GM04504 (cell line): ENCODE measurements at regions not wholly inside any gene's neighbourhood (a gene's known extent, or its start where the extent isn't known, plus 50 kb on each side); places are given as distances from the start of the nearest gene placed in this dataset.

Experiments
- DNase-seq: peaks from one replicate; pipeline ENCODE4 v3.0.0-alpha.2; 2012; ENCODE audit warnings: low read depth

DNA sequence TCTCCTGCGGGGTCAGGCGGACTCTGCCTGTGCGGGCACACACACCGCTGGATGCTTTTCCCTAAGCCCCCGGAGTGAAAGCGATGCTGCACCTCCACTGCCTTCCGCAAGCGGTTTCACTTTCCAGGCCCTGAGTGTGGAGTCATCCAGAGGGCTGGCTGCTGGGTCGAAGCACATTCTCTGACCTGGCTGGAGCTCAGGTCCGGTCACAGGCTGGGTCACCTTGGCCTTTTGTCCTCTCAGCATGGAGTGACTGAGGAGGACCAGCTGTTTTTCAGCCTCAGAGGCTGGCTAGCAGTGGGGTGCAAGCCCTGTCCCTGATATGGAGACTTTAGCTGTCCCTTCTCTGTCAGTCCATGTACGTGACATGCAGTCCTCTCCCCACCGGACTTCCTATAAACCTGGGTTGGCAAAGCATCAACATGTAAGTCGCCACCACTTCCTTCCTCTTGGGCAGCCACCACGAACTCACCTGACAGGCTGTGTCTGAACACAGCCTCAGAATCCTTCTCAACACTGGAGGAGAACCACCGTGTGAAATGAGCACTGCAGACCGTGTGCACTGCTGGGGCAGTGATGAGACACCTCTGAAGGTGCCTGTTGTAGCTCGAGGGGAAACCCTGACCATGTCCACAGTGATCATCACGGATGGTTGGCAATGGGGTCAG is 51.3 kb downstream of the GADD45G start:
- no peak for DNase-seq

DNA sequence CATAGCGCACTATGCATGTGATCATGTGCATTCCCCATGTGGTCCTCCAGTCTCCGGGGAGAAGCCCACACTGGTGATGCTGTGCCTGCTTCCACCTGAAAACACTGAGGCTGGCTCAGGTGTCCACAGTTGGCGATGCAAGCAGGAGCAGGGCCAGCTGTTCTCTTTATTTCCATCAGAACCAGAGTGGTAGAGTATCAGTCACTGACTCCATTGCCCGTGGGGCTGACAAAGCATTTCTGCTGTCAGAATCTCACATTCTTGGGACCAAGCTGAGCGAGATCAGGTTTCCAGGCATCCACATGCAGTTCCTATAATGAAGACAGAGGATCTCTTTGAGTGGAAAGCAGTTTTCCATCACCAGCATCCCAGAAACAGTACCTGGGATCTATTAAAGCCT is 52.5 kb downstream of the GADD45G start:
- DNase-seq: no peak

DNA sequence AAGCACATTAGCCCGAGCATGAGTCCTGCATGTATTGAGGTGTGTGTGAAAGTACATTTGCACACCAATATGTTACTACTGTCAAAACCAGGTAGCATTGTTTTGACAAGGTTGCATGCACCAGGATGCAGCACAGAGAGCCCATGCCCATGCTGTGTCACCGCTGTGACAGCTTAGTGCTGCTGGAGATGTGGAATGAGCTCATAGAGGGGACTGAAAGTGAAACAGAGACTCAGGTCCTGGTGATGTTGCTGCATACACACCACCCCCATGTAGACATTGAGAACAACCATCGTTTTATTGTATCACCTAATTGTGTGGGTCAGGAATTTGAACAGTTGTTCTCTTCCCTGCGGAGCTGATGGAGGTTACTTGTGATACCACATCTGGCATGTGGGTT is 53.0 kb downstream of the GADD45G start:
- DNase-seq: no peak

DNA sequence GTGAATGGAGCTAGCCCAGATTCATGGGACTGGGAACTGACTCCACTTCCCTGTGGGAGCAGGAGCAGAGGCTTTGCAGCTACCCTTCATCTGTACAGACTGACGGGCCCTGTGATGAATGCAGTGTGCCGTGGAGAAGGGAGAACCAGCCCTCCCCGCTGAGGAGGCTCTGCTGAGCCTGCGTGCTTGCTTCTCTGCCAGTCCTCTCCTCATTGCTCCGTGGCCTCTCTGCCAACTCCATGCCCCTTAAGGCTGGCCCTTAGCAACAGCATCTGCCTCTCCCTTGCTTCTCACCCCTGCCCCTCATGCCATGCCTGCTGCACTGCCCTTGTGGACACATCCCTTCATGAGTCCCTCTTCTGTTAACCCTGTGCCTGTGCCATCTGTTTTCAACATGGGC is 53.6 kb downstream of the GADD45G start:
- no peak for DNase-seq

DNA sequence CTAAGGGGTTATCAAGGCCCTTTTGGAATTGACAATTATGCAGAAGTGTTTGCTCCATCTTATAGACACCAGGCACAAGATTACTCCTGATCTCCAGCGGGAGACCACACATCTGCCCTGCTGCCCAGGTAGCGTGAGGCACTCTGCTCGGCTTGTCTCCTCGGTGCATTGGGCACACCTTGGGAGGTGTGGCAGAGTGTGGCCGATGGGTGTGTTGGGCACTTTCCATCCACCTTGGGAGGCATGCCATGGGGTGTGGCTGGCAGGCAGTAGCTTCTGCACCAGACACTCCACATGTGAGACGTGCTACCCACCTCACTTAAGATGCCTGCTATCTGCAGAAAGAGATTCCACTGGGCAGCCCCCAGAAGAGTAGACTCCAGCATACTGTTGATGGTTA is 54.1 kb downstream of the GADD45G start:
- DNase-seq: no peak

DNA sequence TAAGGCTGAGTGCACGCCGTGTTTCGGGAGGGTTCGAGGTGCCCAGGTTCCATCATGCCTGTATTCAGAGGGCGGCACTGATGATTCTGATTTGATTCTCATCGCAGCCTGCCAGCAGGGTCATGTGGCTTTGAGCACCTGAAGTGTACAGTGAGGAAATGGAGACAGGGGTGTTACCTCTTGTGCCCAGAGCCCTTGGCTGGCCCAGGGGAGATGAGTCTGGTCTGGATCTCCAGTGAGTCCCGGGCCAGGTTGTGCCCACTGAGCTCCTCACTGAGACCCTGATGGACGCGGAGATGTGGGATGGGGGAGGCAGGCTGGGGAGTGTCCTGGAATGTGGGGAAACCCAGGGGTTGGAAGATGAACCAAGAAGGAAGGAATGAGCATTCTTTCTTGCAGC is 54.7 kb downstream of the GADD45G start:
- DNase-seq: no peak

DNA sequence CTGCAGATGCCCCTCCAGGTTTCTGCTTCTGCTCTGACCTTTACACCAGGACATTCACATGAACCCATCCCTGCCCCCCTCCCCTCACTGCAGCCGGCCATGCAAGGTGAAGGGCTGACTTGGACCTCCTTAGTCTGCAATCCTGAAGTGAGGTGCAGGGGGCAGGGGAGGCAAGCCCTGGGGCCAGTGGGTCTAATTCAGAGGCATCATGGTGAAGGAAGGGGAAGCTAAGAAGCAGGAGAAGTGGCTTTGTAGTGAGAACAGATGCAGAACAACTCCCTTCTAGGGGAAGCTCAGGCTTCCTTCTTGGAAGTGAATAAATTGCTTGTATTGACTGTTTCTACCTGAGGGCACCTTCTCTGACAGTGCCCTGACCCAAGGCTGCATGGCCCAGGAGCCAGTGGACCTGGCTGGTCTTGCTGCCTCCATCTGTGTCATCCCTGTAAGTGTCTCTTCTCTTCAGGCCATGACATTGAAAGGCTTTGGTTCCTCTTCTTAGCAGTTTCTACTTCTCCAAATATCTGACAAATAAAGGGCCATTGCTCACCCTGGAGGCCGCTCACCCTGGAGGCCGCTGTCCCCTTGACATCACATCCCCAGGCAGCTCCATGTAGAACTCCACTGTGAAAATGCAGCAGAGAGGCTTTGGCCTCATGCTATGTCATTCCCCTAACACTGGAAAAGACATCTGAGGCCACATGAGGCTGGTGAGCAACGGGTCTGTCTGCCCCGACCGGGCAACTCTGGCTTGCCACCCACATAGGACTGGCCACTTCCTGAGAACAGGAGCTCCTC is 55.3 kb downstream of the GADD45G start:
- no peak for DNase-seq

DNA sequence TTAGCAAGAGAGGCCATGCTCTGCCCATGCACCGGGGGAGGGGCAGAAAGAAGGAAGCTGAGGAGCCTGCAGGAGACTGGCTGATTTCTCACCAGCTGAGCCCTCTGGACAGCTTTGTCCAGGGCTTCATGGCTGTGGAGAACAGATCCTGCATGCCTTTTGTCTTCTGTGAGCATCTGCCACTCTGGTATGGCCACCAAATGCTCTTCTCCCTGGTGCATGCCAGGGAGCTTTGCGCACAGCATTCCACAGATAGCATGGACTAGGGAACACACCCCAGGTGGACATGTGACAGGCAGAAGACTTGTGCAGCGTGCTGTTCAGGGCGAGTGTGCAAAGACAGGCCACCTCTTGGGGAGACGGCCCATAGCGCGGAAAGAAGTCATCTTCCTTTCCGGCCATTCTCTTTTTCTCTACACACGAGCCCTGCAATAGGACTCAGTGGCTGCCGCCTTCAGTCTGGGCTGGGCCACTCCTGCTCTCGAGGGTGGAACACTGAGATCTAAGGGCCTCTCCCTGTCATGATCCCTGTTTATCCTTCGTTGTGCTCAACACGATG is 56.7 kb downstream of the GADD45G start:
- DNase-seq: no peak

DNA sequence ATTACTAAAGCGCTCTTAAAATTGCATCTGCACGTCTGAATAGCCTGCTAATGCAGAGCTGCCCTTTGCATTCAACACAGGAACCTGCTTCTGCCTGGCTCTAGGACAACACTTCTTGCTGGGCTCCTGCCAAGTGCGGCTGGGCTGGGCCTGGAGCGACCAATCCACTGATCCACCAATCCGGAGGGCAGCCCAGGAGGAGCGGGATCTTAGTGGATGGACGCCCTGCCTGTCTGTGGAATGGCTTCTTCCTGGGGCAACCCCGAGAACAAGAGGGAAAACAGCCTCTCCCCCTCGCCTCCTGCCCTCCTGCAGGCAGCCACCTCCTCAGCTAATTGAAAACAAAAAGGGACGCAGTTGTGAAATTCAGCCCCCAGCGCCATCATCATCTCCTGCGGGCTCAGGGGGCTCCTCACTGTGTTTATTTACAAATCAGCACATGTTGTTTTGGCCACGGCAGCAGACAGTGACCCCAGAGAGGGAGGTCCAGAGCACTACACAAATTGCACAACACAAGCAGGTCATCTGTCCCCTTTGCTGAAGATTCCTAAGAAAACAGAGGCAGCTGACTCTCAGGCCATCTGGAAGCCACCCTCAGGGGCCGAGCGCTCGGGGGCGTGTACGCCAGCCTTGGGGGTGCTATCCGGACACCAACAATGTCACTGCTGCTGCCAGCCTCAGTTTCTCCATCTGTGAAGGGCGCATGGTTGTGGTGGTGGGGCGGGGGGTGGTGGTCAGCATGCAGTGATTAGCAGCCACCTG is 57.3 kb downstream of the GADD45G start:
- DNase-seq: peak; percentile 78

DNA sequence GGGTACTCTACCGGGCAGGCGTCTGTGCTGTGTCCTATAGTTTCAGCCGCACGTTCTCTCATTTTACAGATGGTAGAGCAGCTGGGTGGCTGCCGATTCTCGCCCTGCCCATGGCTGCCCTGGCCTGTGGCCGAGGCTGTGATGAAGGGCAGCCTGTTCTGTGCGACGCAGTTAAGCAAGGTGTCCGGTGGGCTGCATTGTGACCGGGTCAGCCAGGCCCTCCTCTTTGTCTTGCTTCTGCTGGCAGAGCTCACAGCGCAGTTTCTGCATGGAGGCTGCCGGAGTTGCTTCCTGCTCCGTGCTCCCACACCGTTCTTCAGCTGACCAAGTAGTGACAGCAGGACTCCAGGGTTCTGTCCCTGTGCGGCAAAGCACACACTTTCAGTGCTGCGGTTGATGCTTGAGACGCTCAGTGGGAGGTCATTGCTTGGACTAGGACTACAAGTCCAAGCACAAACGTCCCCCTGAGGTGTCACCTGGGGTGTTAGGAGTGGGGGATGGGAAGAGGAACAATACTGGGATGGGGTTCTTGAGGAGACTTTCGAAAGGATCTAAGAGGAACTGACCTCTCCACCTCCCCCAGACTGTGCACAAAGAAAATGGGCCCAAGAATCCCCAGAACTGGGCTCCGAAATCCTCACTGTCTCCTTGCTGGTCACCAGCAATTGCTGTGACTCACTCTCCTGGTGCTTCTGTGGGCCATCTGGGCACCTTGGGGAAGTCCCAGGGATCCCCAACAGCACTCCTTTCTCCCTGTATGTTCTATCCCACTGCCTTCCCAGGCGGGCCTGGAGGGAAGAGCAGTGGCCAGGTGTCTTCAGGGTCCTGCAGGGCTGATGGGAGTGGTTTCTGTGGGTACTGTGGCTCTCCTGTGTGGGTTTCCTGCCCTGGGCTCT is 58.2 kb downstream of the GADD45G start:
- DNase-seq: no peak

DNA sequence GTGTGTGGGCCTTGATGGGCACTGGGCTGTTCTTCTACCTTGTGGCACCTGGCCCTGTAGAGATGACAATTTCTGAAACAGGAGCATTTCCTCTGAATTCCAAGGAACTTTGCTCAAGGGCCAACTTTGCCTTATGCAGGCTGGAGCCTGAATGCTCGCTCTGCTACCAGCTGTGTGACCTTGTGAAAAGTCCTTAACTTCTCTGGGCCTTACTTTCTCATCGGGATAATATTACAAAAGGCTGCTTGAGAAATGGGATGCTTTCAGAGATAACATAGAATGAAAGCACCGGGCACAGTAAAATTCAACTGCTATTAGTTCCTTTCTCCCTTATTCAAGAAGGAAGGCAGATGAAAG is 58.8 kb downstream of the GADD45G start:
- no peak for DNase-seq

DNA sequence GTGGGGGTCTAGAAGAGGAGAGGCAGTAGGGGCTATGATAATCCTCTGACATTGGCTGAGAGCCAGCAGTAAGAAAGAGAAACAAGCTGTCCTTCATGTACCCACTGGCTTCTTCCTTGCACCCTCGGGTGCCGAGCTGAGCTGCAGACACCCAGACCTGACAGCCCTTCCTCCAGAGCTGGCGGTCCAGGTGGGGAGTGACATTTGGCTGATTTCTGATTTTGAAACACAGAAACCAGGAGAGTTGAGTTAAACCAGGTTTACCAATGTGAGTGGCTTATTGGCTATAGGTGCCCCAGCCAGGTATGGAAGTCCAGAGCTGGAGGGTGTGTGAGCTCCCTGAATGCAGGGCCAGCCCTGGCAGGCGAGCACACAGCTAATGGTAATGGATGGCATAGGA is 59.2 kb downstream of the GADD45G start:
- no peak for DNase-seq

DNA sequence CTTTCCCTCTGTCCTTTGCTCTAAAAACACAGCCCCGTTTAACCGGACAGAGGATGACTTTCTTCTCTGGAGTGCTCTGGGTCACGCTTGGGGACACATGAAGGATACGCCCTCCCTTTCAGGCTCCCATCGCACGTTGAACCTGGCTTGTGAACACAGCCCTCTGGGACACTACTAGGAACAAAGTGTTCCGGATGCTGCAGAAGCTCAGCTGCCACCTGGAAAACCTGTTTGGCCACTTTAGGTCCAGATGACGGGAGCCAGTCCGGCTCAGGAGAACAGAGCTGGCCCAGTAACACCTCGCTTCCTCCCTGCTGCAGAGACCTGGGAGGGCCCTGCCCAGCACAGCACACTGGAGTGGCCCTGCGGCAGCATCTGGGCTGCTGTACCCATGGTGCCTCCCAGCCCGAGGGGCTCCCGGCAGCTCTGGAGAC is 60.1 kb downstream of the GADD45G start:
- no peak for DNase-seq

DNA sequence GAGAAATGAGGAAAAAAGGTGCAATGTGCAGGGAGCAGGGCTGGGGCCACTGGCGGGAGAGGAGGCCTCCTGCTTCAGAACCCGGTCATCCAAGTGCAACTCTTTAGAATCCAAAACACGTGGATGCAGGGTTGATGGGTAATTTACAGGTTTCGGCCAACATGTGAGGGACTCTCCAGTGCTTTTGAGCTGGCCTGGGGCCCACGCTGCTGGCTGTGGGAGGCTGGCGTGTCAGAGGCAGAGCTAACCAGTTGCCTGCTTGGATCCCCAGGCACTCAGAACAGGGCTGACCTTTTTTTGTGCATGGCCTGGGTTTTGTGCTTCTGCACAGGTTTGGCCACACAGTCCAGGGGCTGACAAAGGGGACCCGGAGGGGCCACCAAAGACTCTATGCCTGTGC is 61.6 kb downstream of the GADD45G start:
- no peak for DNase-seq

DNA sequence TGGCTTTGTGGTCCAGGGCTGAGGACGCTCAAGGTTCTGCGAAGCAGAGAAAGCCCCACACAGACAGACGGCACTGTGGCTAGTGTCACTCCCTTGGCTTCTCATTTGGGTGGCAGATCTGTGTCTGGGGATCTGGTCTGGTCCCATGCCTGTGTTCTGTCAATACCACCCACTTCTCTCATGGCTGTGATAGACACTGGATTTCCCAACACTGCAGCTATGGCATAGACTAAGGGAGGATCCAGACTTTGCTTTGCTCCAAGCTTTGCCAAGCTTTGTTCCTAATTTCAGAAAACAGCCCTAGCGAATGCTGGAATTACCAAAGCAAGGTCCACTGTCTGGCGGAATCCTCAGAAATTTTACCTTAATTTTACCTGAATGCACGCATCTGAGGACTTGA is 62.1 kb downstream of the GADD45G start:
- DNase-seq: no peak

DNA sequence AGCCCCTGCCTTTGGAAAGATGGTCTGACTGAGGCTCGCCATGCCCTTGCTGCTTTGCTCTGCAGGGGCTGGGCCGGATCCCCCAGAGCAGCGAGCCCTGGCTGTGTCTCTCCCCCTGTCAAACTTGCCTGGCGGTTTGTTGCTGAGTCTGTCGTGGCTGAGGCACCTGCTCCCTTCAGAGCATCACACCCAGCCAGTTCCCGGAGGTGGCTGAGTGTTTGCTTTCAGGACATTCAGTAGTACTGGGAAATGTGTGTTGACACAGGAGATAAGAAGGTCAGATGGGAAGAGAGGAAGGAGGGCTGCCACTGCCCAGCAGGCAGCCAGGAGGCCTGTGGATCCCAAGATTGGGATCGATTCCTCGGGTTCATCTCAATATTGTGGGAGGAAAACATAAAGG is 62.9 kb downstream of the GADD45G start:
- DNase-seq: no peak

DNA sequence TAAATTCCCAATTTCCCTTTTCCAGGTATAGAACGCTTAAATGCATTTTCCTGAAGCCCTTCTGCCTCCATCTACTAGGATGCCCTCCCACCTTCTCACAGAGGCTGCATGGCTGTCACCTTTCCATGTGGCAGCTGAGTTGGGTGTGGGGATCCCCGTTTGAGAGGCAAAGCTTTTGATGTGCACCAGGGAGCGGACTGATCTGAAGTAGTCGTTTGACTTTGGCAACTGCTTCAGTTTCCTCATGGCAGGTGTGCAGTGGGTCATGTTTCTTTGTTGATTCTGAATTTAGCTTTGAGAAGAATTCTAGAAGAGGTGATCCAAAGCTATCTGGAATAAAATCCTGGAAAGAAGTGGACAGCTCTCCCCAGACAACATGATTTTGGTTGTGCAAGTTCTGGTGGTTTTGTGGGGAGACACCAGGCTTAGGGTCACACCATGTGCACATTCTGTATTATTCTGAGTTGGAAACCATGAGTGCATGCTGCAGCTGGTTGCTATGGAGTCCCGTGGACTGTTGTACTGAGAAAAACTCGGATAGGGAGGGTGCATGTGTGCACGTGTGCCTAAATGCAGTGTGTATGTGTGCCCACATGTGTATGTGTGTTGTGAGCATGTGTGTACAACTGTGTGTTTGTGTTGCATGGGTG is 63.5 kb downstream of the GADD45G start:
- no peak for DNase-seq

DNA sequence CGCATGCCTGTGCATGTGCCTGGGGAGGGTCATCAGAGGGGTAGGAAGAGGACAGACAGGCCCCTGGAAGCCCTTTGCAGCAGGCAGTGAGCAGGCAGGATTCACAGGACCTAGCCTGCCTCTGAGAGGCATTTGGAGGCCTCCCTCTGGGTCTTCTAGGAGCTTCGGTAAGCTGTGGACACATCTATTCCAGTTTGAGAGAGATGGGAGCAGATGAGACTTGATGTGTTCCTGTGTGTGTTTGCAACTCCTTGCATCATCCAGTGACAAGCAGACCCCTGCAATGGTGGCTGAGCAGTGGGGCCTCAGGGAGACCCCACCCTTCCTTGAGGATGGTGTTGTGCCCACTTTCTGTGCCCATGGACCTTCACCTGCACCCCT is 64.0 kb downstream of the GADD45G start:
- no peak for DNase-seq

DNA sequence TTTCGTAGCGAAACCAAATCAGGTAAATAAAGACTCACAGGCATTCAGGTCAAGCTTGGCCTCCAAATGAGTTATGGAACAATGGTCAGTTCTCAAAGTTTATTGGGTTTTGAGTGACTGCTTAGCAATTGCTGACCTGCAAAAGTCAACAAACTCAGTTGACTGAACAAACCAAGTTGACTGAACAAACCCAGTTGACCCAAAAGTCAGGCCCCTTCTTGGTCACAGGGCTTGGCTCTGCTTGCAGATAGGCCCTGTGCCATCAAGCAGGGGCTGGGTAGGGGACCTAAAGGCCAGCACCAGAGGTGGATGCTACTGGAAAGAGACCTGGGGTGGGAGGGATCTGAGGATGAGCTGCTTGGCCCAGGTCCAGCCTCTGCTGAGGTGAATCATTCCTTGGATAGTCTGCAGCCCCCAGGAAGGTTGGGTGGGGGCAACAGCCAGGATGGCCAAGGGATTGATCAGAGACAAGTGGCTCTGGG is 64.6 kb downstream of the GADD45G start:
- no peak for DNase-seq

DNA sequence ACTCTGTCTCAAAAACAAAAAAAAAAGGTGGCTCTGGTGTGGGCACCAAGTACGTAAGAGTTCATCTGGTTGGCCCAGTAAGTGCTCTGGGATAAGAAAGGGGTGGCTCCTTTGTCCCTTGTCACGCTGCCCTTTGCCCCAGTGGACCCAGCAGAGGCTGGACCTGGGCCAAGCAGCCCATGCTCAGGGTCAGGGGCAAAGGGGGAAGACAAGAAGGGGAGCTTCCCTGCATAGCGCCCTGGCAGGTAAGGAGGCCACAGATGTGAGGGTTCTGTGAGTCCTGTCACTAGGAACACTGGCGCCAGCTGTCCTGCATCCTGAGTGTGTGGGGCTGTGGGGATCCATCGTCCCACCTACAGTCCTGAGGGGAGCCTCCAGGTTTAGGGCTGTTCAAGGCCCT is 65.3 kb downstream of the GADD45G start:
- DNase-seq: no peak

DNA sequence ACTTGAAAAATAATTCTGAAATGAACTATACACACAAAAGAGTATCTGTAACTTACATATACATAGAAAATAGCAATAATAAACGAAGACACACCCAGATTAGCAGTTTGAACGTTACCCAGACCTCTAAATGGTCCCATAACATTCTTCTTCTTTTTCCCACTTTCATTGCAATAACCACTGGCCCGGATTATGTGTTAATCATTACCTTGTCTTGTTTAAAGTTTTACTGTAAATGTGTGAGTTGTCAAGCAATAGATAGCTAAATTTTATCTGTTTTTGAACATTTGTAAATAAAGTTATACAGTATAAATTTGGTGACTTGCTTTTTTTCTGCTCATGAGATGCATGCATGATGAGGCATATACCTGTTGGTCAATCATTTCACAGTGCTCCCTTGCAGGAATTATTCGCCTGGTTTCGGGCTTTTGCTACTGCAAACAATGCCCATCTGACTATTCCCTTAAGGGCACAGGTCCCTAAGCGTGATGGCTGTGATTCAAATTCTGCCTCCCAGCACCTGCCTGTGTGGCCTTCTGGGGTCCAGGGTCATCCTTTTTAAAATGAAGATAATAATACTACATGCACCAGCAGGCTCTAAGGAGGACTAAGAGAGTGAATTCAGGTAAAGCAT is 66.1 kb downstream of the GADD45G start:
- DNase-seq: no peak
